ENCODE measurements at regions not wholly inside any gene's neighbourhood (a gene's known extent, or its start where the extent isn't known, plus 50 kb on each side); places are given as distances from the start of the nearest gene placed in this dataset.

DNA sequence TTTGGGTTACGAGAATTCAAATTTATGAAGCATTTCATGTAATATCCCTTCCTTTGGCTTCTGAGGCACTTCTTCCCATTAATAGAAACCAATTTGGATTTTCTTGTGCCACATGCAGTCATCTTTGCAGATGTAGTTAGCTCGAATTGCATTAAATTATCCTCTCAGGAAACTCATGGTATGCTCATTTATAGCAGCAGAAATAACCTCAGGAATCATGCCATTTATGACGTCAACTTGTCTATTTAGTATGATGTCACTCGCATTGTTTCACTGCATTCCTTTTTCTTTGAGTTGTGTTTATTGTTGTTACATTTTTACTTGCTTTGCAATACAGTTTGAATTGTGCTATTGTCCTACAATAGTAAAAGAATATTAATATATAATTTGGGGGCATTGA lies 163.8 kb downstream of the RBM43 start:
- ATAC-seq (no peak), DNase-seq (no peak)
- H3K4me3 ChIP-seq = no peak overlapping the region
- H3K27me3 ChIP-seq (ENCODE audit: low read depth) = no peaks in the 10 kb centered on the region
- no peaks in the 10 kb centered on the region for H3K4me1 ChIP-seq
- no peaks in the 10 kb centered on the region for H3K36me3 ChIP-seq
- intact Hi-C loops (cut with DNase I) = no loop called here
- TF ChIP-seq CTCF (IDR thresholded peaks at IDR 0.05) = no peak
- H3K27ac ChIP-seq = no peak overlapping the region
- H3K9me3 ChIP-seq = no peaks in the 10 kb centered on the region

DNA sequence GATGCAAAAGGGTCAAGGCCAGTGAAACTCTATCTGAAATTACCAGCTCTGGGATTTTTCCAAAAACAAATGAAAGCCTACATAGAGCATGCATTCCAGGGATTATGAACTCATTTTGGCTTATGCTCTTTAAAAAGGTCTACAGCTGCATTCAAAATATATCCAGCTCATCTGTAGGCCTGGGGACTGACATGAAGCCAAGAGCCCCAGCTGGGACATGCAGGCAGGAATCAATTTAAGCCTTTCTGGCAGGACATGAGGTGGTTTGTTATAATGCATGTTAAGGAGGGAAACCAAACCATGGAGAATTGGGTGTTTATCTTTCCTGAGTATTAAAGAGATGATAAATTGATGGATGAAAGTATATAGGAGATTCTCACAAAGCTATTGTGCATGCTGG lies 164.5 kb downstream of the RBM43 start:
- Histone ChIP-seq H3K27ac (no peak overlapping the region), H3K36me3 (no peaks in the 10 kb centered on the region), H3K9me3 (no peaks in the 10 kb centered on the region), H3K27me3 (ENCODE audit: low read depth) (no peaks in the 10 kb centered on the region), H3K4me1 (no peaks in the 10 kb centered on the region), H3K4me3 (no peak overlapping the region)
- TF ChIP-seq CTCF (IDR thresholded peaks at IDR 0.05) = no peak
- intact Hi-C loops (cut with DNase I) = no loop called here
- DNase-seq (no peak), ATAC-seq (no peak)

DNA sequence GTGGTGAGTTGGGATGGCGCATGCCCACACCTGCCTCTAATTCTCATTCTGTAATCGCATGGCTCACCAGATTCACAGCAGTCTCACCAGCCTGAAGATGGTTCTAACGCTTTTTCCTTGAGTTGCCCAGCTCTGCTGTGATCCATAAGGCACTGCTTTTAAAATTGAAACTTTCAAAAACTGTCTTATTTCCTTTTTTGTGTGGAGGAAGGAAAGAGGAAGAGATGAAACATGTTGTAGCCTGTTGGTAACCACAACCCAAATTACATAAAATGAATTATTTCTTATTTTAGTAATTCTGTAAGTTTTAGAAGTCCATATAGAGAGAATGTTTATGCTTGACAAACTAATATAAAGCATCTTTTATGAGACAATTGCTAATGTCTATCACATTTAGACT lies 165.4 kb downstream of the RBM43 start:
- ATAC-seq (no peak), DNase-seq (no peak)
- intact Hi-C loops (cut with DNase I) = no loop called here
- TF ChIP-seq CTCF (IDR thresholded peaks at IDR 0.05) = no peak
- Histone ChIP-seq H3K4me3 (no peak overlapping the region), H3K9me3 (no peaks in the 10 kb centered on the region), H3K36me3 (no peaks in the 10 kb centered on the region), H3K4me1 (no peaks in the 10 kb centered on the region), H3K27me3 (ENCODE audit: low read depth) (no peaks in the 10 kb centered on the region), H3K27ac (no peak overlapping the region)

DNA sequence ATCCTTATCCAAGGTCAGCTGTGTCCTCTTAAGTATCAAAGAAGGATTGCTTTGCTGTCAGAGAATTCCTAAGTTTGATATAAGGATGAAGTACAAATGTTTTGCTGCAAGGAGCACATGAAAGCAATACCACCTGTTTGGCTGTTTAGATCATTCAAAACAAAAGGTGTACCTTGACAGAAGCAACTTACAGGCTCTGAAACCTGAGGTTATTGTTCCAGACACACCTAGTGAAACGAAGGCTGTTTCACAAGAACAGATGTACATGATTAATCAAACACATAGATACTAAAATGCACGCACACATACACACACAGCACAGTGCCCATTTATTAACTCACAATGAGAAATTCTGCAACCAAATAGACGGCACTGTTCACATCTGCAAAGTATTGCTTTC lies 166.2 kb downstream of the RBM43 start:
- Histone ChIP-seq H3K4me3 (no peak overlapping the region), H3K36me3 (no peaks in the 10 kb centered on the region), H3K27ac (no peak overlapping the region), H3K27me3 (ENCODE audit: low read depth) (no peaks in the 10 kb centered on the region), H3K9me3 (no peaks in the 10 kb centered on the region), H3K4me1 (no peaks in the 10 kb centered on the region)
- no peak for DNase-seq
- no peak for TF ChIP-seq CTCF (IDR thresholded peaks at IDR 0.05)
- no peak for ATAC-seq
- intact Hi-C loops (cut with DNase I) = no loop called here

DNA sequence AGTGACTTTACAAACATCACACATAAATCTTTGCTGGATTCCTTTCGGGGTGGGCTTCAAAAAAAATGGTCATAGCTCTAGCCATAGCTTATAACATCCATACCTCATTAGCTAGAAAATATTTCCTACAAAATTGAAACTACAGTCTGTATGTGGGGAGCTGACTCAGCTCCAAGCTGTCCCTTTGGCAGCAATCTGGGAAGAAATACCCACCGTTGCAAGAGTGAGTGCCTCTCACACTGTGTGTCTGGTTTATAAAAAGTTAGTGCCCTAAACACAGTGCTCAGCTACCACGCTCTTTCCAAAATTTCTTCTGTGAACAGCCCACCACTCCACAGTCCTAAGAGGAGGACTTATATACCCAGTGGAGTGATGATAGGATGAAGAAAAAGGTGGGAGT lies 170.1 kb downstream of the RBM43 start:
- Histone ChIP-seq H3K27me3 (ENCODE audit: low read depth) (no peaks in the 10 kb centered on the region), H3K9me3 (no peaks in the 10 kb centered on the region), H3K4me3 (no peak overlapping the region), H3K36me3 (no peaks in the 10 kb centered on the region), H3K27ac (no peak overlapping the region), H3K4me1 (no peaks in the 10 kb centered on the region)
- ATAC-seq = no peak
- DNase-seq = no peak
- no peak for TF ChIP-seq CTCF (IDR thresholded peaks at IDR 0.05)
- intact Hi-C loops (cut with DNase I) = no loop called here

DNA sequence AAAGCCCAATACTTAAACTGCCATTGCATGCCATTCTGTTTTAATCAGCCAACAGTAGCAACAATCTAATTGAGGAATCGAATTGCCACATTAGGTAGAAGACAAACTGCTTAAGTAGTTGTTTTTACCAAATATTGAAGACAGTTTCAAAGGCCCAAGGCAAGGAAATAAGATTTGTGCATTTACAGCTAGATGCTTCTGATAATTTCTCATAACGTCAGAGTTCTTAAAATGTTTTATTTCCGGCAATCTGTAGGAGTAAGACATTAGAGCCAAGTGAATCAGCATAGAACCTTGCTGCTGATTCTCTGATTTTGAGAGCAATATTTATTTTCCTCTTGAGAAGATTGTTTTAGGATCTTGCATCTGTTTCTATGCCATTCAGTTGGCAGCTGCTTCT lies 174.3 kb downstream of the RBM43 start:
- Histone ChIP-seq H3K4me1 (no peaks in the 10 kb centered on the region), H3K27ac (no peak overlapping the region), H3K36me3 (no peaks in the 10 kb centered on the region), H3K9me3 (no peaks in the 10 kb centered on the region), H3K27me3 (ENCODE audit: low read depth) (no peaks in the 10 kb centered on the region), H3K4me3 (no peak overlapping the region)
- no peak for ATAC-seq
- intact Hi-C loops (cut with DNase I) = no loop called here
- no peak for DNase-seq
- TF ChIP-seq CTCF (IDR thresholded peaks at IDR 0.05) = no peak

Data from lower lobe of right lung (tissue), 2 donors.